SJSA1 (cell line): ENCODE measurements at regions not wholly inside any gene's neighbourhood (a gene's known extent, or its start where the extent isn't known, plus 50 kb on each side); places are given as distances from the start of the nearest gene placed in this dataset.

Experiments
- DNase-seq, 2 experiments: peaks; one replicate each; pipeline ENCODE4 v3.0.0-alpha.2; 2015 to 2020; ENCODE audit warnings: low spot score in 2 of 2, low read depth in 1 of 2
- H3K27ac ChIP-seq: fragments of 250-450 bp; sonication (Bioruptor Pico); 2 replicates; pipeline ENCODE4 v1.5.1; 2020; ENCODE audit warnings: mild to moderate bottlenecking, moderate library complexity
- H3K27me3 ChIP-seq: fragments of 250-450 bp; sonication (Bioruptor Pico); replicated peaks from 2 replicates; pipeline ENCODE4 v1.5.1; 2020; ENCODE audit warnings: mild to moderate bottlenecking, moderate library complexity
- H3K36me3 ChIP-seq: fragments of 250-450 bp; sonication (Bioruptor Pico); 2 replicates; pipeline ENCODE4 v1.5.1; 2020; ENCODE audit warnings: mild to moderate bottlenecking
- H3K4me1 ChIP-seq: fragments of 250-450 bp; sonication (Bioruptor Pico); replicated peaks from 2 replicates; pipeline ENCODE4 v1.6.1; 2021; ENCODE audit warnings: mild to moderate bottlenecking
- H3K4me3 ChIP-seq: fragments of 250-450 bp; sonication (Bioruptor Pico); 2 replicates; pipeline ENCODE4 v1.5.1; 2020; ENCODE audit warnings: mild to moderate bottlenecking
- H3K9me3 ChIP-seq: fragments of 250-450 bp; sonication (Bioruptor Pico); replicated peaks from 2 replicates; pipeline ENCODE4 v1.5.1; 2020; ENCODE audit warnings: mild to moderate bottlenecking

GRCh38 chr5:12013351-12013750 is 109.1 kb upstream of the CTNND2 start:
- H3K27ac ChIP-seq: no peak overlapping the region
- no peak overlapping the region for H3K4me3 ChIP-seq
- H3K36me3 ChIP-seq: no peaks in the 10 kb centered on the region
- no peaks in the 10 kb centered on the region for H3K27me3 ChIP-seq
- no peak for DNase-seq
- H3K4me1 ChIP-seq: no peaks in the 10 kb centered on the region
- no peaks in the 10 kb centered on the region for H3K9me3 ChIP-seq

- Histone ChIP-seq H3K4me3 (no peak overlapping the region), H3K27me3 (no peaks in the 10 kb centered on the region), H3K4me1 (no peaks in the 10 kb centered on the region), H3K9me3 (0 out of 2 replicates have a peak, but pooled peaks cover 2% of the 10 kb centered on the region), H3K36me3 (no peaks in the 10 kb centered on the region), H3K27ac (no peak overlapping the region)
- no peak for DNase-seq
Observed at GRCh38 chr5:12003680-12004079, 99.4 kb upstream of the CTNND2 start.

GRCh38 chr5:11998397-11998796 is 94.2 kb upstream of the CTNND2 start:
- Histone ChIP-seq H3K36me3 (no peaks in the 10 kb centered on the region), H3K27me3 (no peaks in the 10 kb centered on the region), H3K4me3 (no peak overlapping the region), H3K9me3 (0 out of 2 replicates have a peak, but pooled peaks cover 2% of the 10 kb centered on the region), H3K4me1 (no peaks in the 10 kb centered on the region), H3K27ac (no peak overlapping the region)
- DNase-seq: no peak

GRCh38 chr5:11997942-11998341 is 93.7 kb upstream of the CTNND2 start:
- no peaks in the 10 kb centered on the region for H3K4me1 ChIP-seq
- H3K4me3 ChIP-seq: no peak overlapping the region
- H3K27ac ChIP-seq: no peak overlapping the region
- H3K9me3 ChIP-seq: 0 out of 2 replicates have a peak, but pooled peaks cover 2% of the 10 kb centered on the region
- DNase-seq: no peak
- H3K27me3 ChIP-seq: no peaks in the 10 kb centered on the region
- no peaks in the 10 kb centered on the region for H3K36me3 ChIP-seq

- Histone ChIP-seq H3K4me1 (no peaks in the 10 kb centered on the region), H3K36me3 (no peaks in the 10 kb centered on the region), H3K4me3 (no peak overlapping the region), H3K27ac (no peak overlapping the region), H3K27me3 (no peaks in the 10 kb centered on the region; the same call in 1 of the 2 replicates), H3K9me3 (no peaks in the 10 kb centered on the region)
- no peak for DNase-seq
Observed at GRCh38 chr5:11992518-11992917, 88.3 kb upstream of the CTNND2 start.

GRCh38 chr5:11985993-11986392 is 81.7 kb upstream of the CTNND2 start:
- Histone ChIP-seq H3K27ac (no peak overlapping the region), H3K36me3 (no peaks in the 10 kb centered on the region), H3K4me1 (no peaks in the 10 kb centered on the region), H3K4me3 (no peak overlapping the region), H3K9me3 (no peaks in the 10 kb centered on the region), H3K27me3 (no peaks in the 10 kb centered on the region)
- DNase-seq: no peak

- Histone ChIP-seq H3K27me3 (no peaks in the 10 kb centered on the region), H3K4me3 (no peak overlapping the region), H3K36me3 (no peaks in the 10 kb centered on the region)
Observed at GRCh38 chr5:11984196-11984595, 80.0 kb upstream of the CTNND2 start.

GRCh38 chr5:11981986-11982385 is 77.7 kb upstream of the CTNND2 start:
- H3K4me1 ChIP-seq: no peaks in the 10 kb centered on the region
- H3K27ac ChIP-seq: no peak overlapping the region
- no peak for DNase-seq
- no peaks in the 10 kb centered on the region for H3K36me3 ChIP-seq
- no peaks in the 10 kb centered on the region for H3K27me3 ChIP-seq
- no peak overlapping the region for H3K4me3 ChIP-seq
- no peaks in the 10 kb centered on the region for H3K9me3 ChIP-seq

More at GRCh38 chr5:11984196-11984595, 80.0 kb upstream of the CTNND2 start:
- Histone ChIP-seq H3K27ac (no peak overlapping the region), H3K9me3 (no peaks in the 10 kb centered on the region), H3K4me1 (no peaks in the 10 kb centered on the region)
- no peak for DNase-seq

- H3K27me3 ChIP-seq: no peaks in the 10 kb centered on the region
- H3K36me3 ChIP-seq: no peaks in the 10 kb centered on the region
- H3K27ac ChIP-seq: no peak overlapping the region
- no peaks in the 10 kb centered on the region for H3K9me3 ChIP-seq
- H3K4me3 ChIP-seq: no peak overlapping the region
- DNase-seq: no peak
- H3K4me1 ChIP-seq: no peaks in the 10 kb centered on the region
Observed at GRCh38 chr5:11977904-11978303, 73.7 kb upstream of the CTNND2 start.

- Histone ChIP-seq H3K4me1 (no peaks in the 10 kb centered on the region), H3K27me3 (no peaks in the 10 kb centered on the region), H3K27ac (no peak overlapping the region), H3K9me3 (no peaks in the 10 kb centered on the region), H3K4me3 (no peak overlapping the region), H3K36me3 (no peaks in the 10 kb centered on the region)
- no peak for DNase-seq
Observed at GRCh38 chr5:11973469-11973868, 69.2 kb upstream of the CTNND2 start.

- Histone ChIP-seq H3K27me3 (no peaks in the 10 kb centered on the region), H3K9me3 (no peaks in the 10 kb centered on the region), H3K27ac (no peak overlapping the region), H3K4me3 (no peak overlapping the region), H3K4me1 (no peaks in the 10 kb centered on the region), H3K36me3 (no peaks in the 10 kb centered on the region)
- DNase-seq: no peak
Observed at GRCh38 chr5:11963227-11963626, 59.0 kb upstream of the CTNND2 start.

- H3K9me3 ChIP-seq: no peaks in the 10 kb centered on the region
- H3K36me3 ChIP-seq: no peaks in the 10 kb centered on the region
- H3K4me3 ChIP-seq: no peak overlapping the region
- no peak for DNase-seq
- no peak overlapping the region for H3K27ac ChIP-seq
- no peaks in the 10 kb centered on the region for H3K27me3 ChIP-seq
- no peaks in the 10 kb centered on the region for H3K4me1 ChIP-seq
Observed at GRCh38 chr5:11962122-11962521, 57.9 kb upstream of the CTNND2 start.

GRCh38 chr5:11958321-11958720 is 54.1 kb upstream of the CTNND2 start:
- Histone ChIP-seq H3K4me3 (no peak overlapping the region), H3K9me3 (no peaks in the 10 kb centered on the region), H3K27ac (no peak overlapping the region), H3K36me3 (no peaks in the 10 kb centered on the region), H3K4me1 (no peaks in the 10 kb centered on the region), H3K27me3 (no peaks in the 10 kb centered on the region)
- no peak for DNase-seq

GRCh38 chr5:11955331-11955730 is 51.1 kb upstream of the CTNND2 start:
- no peak for DNase-seq
- Histone ChIP-seq H3K9me3 (no peaks in the 10 kb centered on the region), H3K4me1 (no peaks in the 10 kb centered on the region), H3K4me3 (no peak overlapping the region), H3K36me3 (no peaks in the 10 kb centered on the region), H3K27ac (no peak overlapping the region), H3K27me3 (no peaks in the 10 kb centered on the region)
